H1 (cell line): ENCODE measurements at regions not wholly inside any gene's neighbourhood (a gene's known extent, or its start where the extent isn't known, plus 50 kb on each side); places are given as distances from the start of the nearest gene placed in this dataset.

ENCODE experiments used
- CTCF ChIP-seq, 3 experiments: IDR thresholded peaks; 1 replicate in 2 of 3; 2 replicates in 1 of 3; pipeline versions ENCODE4 v1.5.1 to v1.6.1; 2011; ENCODE audit warnings: low read length in 3 of 3, mild to moderate bottlenecking in 3 of 3, inconsistent platforms in 2 of 3, low read depth in 1 of 3, moderate library complexity in 1 of 3; ENCODE audit not compliant: insufficient read depth in 1 of 3; ENCODE audit errors: control extremely low read depth in 1 of 3
- SP1 ChIP-seq: IDR thresholded peaks from 2 replicates; pipeline ENCODE4 v1.6.1; 2011; ENCODE audit warnings: low read depth, low read length
- YY1 ChIP-seq: IDR thresholded peaks from 2 replicates; pipeline ENCODE4 v1.6.1; 2011; ENCODE audit warnings: low read depth, mild to moderate bottlenecking, low read length

GRCh38 chr11:42397483-42397882 is 914.3 kb upstream of the API5 start:
- TF ChIP-seq SP1 (no peak), CTCF (IDR thresholded peaks at IDR 0.05; ENCODE audit: control extremely low read depth in 1 of 3, insufficient read depth in 1 of 3, low read depth in 1 of 3, low read length in 3 of 3) (no peak), YY1 (no peak)
